Left ventricle myocardium superior (tissue), 1 donor: ENCODE measurements at regions not wholly inside any gene's neighbourhood (a gene's known extent, or its start where the extent isn't known, plus 50 kb on each side); places are given as distances from the start of the nearest gene placed in this dataset.
"Not testable (repeated sequence)": the region's sequence is repeated elsewhere in the genome, so short reads cannot be mapped to it uniquely, and the experiment has no call there.

Source experiments
- ATAC-seq: fragments of 200-7000 bp; cut with Tn5 transposase; one replicate; pipeline ENCODE4 v1.9.1; 2020; ENCODE audit warnings: mild to moderate bottlenecking, moderate library complexity
- DNase-seq: peaks from one replicate; pipeline ENCODE4 v3.0.0-alpha.2; 2020
- intact Hi-C: fragments of 100-400 bp; cut with micrococcal nuclease; formaldehyde crosslinking; loops from one replicate; pipeline ENCODE4 v1.11.0; 2022
- donor health status: DM: no; HTN: yes; CAD: no; lungs with severe emphysema.

DNA sequence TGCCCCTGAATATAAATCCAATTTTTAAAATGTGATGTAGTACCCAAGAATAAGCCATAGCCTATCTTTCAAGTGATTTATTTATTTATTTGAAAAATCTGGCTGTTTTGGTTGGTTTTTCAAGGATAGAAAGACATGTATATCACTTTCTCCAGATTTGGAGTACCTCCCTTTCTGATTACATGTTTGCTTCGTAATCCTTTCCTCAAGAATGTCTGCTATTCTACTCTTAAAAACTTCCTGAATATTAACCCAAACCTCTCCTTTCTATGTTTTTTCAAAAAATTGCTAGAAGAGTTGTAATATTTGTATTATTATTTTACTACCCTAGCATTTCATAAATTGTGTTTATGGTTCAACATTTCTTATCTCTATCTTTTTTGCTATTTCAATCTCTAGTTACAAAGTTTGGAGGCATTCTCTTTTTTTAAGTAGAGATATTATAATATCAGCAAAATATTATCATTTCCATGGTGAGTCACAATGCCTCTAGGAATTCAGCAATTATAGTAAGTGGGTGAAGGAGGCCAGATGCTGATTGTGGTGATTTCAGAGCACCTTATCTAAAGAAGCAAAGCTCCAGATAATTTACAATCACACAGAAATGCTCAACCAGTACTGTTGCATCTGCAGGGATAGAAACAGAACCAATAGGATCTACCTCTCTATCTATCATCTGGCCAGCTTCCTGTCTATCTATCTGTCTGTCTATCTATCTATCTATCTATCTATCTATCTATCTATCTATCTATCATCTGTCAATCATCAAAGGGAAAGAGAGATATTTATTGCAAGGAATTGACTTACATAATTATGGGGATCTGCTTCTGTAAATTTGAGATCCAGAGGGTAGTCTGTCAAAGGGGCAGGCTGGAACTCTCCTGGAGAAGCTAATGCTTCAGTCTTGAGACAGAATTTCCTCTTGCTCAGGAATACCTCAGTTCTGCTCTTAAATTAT lies 412.5 kb upstream of the SEMA3C start:
- no peak for ATAC-seq
- intact Hi-C loops: no loop called here

DNA sequence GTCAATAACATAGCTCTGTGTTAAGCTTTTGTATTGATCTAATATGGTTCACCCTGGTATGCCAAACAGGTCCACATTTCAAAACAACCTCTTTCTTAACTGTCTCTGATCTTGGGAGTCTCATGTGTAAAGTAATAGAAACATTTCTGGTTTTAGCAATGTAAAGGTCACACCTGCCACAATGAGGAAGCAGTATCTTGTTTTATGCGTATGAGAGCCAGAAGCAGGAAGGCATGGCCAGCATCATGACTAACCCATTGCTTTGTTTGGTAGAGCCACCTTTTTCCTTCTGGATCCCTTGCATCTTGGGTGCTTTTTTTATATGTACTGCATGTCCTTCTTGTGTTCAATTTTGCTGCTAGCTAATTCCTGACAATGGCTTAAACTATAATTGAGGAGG lies 411.3 kb upstream of the SEMA3C start:
- intact Hi-C loops: no loop called here
- DNase-seq: no peak
- ATAC-seq: no peak

More for the DNA sequence above, 412.5 kb upstream of the SEMA3C start:
- no peak for DNase-seq

DNA sequence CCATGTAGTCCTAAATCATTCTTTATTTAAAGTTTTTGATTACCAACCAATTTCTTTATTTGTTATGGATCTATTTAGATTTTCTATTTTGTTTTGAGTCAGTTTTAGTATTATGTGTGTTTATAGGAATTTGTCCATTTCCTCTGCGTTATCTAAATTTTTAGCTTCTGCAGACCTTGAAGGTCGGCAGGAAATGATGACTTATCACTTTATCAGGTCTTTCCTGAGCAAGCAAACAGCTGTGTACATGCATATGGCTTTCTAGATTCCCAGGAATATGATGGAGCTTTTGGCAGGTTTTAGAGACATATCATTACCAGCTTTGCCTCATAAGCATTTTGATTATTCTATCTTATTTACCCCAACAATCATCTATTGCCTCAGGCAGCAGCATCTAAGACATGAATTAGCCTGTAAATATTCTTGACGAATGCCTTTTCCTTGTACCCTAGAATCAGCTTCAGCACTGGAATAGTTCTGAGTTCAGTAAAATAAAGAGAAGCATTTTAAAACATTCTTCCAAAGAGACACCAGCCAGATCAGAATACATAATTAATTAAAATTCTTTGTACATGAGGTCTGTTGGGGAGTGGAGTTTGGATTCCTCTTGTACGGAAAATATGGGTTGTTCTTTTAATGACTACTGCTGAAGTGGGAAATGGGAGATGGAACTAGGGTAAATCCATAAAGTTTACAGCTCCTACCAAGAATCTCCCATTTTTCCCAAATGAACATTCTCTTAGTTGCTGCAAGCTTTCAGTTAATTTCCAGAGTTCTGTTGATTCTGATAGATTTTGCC lies 408.8 kb upstream of the SEMA3C start:
- DNase-seq (no peak), ATAC-seq (no peak)
- intact Hi-C loops: no loop called here

DNA sequence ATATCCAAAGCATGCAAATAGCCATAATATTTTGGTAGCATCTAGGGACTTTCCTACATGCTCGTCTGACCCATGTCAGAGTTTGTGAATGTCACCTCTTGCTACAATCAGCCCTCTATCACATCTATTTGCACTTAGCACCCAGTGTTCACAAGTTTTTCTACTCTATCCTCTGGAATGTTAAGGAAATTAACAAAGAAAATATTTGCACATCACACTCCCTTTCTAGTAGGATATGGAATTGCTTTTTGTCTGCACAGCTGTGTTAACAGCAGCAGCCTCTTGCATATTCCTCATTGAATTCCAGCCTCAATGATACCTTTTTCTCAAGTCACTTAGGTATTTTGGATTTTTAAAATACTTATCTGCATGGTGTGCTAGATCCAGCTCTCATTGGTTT lies 403.1 kb upstream of the SEMA3C start:
- no peak for ATAC-seq
- intact Hi-C loops: no loop called here

DNA sequence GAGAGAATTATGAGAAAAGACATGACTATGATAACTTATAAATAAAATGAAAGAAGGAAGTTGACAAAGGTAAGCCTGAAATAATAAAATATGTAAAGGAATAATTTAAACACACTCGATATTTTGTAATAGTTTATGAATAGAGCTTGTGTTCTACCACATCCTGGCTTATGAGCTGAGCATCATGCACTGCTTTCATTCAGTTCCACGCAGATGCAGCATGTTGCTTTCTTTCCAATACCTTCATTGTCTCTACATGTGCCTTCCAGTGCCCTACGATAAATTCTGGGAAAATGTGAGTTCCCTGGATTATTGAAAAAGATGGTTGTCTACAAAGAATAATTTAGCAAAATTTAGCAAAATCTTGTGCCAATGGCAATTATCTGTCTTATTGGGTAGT lies 398.9 kb upstream of the SEMA3C start:
- ATAC-seq (no peak), DNase-seq (no peak)
- intact Hi-C loops: no loop called here

More for the DNA sequence above, 403.1 kb upstream of the SEMA3C start:
- DNase-seq: no peak

DNA sequence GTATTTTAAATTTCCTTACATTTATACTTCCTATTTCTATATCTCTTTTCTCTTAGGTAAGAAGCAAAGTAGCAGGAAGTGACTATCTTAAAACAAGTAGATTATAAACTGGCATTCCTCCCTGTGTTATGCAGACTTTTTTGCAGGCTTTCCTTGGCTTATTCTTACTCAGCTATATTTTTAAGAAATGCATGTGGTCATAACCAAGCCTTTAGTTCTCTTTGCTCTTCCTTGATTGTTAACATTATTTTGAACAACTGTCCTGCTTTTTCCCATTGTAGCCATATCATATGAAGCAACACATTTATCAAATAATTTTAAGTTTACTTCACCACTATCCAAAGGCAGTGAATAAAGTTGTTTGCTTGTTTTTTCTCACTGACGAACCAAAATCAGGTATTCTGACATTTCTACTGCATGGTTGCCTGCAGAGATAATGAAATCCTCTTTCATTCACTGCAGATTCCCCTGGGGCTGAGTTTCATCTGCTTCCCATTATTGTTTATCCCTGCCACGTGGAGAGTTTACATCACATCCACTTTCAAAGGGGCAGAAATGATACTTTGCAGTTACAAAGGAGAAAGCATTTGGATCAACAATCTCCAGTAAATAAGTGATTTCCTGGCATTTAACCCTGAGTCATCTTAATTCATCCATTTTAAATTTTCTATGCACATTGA lies 389.9 kb upstream of the SEMA3C start:
- intact Hi-C loops: no loop called here
- DNase-seq (no peak), ATAC-seq (no peak)

DNA sequence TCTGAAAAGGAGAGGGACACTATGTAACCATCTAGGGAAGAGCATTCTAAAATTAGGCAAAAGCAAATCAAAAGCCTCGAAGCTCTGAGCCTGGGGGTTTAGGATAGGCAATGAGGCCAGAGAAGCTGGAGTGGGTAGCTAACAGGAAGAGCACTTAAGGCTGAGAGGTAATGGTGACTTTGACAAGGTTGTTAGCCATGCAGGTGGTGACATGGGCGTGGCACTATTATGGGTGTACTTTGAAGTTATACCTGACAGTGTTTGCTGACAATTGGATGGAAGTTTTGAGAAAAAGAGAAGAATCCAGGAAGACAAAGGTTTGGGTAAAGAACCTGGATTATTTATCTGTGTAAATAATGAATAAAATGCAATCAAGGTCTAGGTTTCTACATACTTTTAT lies 383.0 kb upstream of the SEMA3C start:
- intact Hi-C loops: no loop called here
- ATAC-seq (no peak), DNase-seq (no peak)

DNA sequence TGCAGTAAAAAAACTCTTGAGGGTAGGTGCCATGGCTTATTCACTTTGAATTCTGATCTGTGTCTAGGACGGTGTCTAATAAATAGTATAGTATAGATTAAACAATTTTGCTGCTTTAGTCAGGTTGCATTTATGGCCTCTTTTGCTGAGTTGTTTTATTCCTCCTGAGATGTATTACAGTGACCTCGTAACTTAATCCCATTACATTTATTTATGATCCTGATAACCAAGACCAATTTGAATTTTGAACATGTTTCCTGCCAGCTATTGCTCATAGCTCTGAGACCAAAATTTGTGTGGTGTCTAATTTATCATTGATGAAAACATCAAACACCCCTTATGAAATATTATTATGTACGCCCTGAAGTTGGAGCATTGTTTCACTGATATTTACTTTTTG lies 381.9 kb upstream of the SEMA3C start:
- no peak for DNase-seq
- intact Hi-C loops: no loop called here
- no peak for ATAC-seq

DNA sequence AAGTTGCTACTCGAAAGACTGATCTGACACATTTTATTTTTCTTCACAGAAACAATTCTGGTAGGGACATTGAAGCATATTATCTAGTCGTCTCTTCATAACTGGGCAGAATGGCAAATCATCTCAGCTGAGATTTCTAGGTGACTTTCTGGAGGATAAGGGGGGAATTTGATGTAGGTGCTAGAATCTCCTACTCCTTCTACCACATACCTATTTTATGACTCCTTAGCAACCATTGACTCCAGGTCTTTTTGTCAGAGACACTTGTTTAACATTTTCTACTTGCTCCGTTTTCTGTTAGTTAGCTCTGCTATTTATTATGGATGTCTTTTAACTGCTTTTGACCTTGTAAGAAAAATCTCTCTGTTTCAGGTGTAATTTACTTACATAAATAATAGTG lies 380.9 kb upstream of the SEMA3C start:
- ATAC-seq (no peak), DNase-seq (no peak)
- intact Hi-C loops: no loop called here

DNA sequence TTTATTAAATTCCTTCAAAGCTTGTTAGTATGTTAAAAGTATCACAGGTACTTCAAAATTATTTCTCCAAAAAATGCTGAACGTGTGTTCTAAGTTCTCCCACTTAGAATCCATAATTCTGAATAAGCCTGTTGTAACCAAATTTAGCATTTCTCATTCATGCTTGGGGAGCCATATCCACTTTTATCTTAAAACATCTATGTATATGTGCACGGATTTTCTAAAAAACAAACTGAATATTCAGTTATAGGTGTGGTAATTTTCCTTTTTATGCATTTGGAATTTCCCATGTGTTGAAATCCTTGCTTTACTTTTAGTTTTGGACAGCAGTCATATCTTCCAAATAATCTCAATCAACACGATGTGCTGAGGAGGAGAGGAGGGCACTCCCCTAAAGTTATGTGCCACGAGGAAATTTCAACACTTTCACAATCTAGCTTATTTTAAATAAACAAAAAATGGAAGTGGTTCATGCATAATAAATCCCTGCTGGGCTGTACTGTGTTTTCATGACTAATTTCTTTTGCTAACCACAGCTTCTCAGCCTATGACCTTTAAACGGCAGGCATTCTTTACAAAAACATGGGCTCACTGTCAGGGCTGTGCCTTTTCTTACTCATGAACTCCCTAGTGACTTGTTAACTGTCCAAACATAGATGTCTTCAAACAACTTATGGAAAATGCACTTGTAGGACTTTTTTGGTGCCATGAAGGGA lies 380.3 kb upstream of the SEMA3C start:
- DNase-seq (no peak), ATAC-seq (no peak)
- intact Hi-C loops: no loop called here

DNA sequence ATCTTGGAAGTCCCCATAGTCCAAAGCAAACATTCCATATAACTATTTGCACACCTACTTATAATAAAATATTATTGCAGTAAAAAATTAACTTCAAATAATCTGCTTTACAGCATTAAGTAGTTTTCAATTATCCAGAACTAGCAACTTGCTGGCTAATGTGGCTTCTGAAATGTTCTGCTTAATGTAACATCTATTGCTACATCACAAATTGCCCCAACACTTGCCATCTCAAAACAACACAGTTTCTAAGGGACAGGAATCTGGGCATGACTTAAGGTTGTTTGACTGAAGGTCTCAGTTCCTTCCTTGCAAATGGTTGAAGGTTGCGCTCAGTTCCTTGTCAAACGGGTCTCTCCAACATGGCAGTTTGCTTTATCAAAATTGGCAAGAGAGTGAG lies 378.5 kb upstream of the SEMA3C start:
- intact Hi-C loops: no loop called here
- no peak for DNase-seq
- ATAC-seq: no peak

DNA sequence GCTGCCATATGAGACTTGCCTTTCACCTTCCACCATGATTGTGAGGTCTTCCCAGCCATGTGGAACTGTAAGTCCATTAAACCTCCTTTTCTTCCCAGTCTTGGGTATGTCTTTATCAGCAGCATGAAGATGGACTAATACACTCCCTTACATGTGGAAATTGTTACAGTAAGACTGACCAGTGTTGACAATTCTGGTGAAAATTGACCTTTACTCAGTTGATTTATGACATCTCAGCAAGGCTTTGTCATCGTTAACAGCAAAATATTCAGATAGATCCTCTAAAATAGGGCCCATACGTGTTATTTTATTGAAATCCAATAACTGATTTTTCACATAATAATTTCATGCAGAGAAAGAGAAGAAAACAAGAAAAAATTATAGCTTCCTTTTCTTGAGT lies 377.9 kb upstream of the SEMA3C start:
- intact Hi-C loops: no loop called here
- DNase-seq (no peak), ATAC-seq (no peak)

DNA sequence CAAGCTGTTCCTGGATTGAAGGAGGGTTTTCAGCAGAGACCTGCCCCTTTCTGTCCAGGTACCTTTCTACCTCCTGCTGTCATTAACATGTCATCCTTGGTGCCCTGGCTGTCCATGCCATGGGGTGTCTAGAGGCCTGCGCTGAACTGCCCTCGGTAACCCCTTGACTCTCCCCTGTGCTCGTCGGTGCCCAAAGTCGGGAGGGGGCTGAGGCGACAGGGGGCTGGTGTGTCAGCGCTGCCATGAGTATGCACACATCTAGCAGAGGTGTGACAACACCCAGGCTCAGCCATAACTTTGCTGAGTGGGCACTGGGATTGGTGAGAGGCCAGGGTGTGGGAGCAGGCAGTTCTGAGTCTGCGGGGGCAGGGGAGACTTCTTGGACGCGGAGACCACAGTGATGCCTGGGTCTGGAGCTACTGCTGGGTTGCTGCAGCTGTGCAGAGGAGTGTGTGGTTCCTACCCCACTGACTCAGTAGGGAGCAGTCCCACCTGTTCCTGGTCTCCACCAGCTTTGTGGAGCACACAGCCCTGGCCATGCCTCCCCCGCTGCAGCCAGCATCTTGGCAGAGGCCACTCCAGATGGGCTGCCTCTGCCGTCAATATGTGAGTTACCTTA lies 376.2 kb upstream of the SEMA3C start:
- no peak for DNase-seq
- intact Hi-C loops: no loop called here
- ATAC-seq: no peak

DNA sequence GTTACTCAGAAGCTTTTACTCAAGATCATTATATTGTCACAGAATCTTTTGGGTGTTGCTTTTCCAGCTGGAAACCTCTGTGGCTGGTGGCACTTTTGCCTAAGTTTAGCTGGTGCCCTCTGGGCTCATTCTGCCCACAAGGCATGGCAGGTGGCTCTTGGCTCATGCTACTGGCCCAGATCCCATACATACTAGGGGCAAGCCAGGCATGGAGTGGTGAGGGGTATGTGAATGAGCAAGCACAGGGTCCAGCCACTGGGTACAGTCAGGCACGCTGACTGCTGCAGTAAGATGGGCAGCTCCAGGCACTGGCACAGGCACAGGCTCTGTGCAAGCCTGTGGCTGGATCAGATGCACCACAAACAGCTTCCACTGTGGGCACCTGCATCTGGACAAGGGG lies 375.0 kb upstream of the SEMA3C start:
- intact Hi-C loops: no loop called here
- ATAC-seq (no peak), DNase-seq (no peak)

DNA sequence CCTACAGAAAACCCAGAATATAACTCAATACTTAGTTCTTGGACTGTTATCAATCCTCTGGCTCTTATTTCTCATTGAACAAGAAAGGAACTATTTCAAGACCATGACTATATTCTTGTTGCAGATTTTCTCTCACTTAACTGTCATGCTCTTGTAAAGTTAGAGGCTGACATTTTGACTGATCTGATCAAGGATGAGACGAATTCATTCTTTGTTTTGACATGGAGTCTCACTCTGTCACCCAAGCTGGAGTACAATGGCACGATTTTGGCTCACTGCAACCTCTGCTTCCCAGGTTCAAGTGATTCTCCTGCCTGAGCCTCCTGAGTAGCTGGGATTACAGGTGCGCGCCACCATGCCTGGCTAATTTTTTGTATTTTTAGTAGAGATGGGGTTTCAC lies 367.9 kb upstream of the SEMA3C start:
- DNase-seq, ATAC-seq, intact Hi-C loops: not testable (repeated sequence)

DNA sequence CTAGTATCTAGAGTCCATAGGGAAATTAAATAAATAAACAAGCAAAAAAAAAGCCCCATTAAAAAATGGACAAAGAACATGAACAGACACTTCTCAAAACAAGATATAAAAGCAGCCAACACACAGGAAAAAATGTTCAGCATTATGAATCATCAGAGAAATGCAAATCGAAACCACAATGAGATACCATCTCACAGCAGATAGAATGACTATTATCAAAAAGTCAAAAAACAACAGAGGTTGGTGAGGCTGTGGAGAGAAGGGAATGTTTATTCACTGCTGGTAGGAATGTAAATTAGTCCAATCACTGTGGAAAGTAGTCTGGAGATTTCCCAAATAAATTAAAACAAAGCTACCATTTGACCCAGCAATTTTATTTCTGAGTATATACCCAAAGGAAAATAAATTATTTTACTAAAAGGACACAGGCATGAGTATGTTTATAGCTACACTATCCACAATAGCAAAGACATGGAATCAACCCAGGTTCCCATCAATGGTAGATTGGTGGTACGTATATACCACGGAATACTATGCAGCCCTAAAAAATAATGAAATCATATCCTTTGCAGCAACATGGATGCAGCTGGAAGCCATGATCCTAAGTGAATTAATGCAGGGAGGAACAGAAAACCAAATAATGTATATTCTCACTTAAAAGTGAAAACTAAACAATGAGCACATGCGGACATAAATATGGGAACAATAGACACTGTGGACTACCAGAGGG lies 366.5 kb upstream of the SEMA3C start:
- ATAC-seq (no peak), DNase-seq (no peak)
- intact Hi-C loops: no loop called here

DNA sequence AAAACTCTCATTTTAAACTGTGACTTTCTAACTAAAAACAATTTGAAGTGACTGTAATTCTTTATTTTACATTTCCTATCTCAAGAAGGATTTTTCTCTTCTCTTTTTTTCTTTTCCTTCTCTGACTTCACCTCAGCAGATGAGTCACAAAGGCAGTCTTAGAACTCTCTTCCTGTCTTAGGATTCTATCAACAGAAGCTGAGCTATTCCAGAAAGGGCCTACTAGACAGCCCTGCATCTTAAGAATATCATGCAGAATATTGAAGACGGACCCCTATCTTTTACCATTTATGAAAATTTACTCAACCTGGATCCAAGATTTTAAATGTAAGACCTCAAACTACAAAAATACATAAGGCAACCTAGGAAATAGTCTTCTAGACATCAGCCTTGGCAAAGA lies 365.7 kb upstream of the SEMA3C start:
- DNase-seq (no peak), ATAC-seq (no peak)
- intact Hi-C loops: no loop called here

DNA sequence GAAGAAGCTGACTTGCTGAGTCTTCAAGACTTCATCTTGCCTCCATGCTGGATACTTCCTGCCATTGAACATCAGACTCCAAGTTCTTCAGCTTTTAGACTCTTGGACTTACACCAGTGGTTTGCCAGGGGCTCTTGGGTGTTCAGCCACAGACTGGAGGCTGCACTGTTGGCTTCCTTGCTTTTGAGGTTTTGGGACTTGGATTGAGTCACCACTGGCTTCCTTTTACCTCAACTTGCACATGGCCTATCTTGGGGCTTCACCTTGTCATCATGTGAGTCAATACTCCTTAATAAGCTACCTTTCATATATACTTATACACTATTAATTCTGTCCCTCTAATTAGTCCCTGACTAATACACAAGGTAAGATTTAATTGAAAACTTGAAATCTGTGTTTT lies 361.7 kb upstream of the SEMA3C start:
- ATAC-seq (no peak), DNase-seq (no peak)
- intact Hi-C loops: no loop called here
